OCI-LY3 (cell line): ENCODE measurements at regions not wholly inside any gene's neighbourhood (a gene's known extent, or its start where the extent isn't known, plus 50 kb on each side); places are given as distances from the start of the nearest gene placed in this dataset.

Experiments
- H2AFZ ChIP-seq: fragments of 200-600, 300-600 bp; shearing (Covaris generic); 2 replicates; pipeline ENCODE4 v1.6.0; 2014; ENCODE audit warnings: antibody characterized with exemption, low read depth, low read length
- H3K27ac ChIP-seq: fragments of 200-600, 300-600 bp; sonication (generic); 2 replicates; pipeline ENCODE4 v1.5.1; 2014; ENCODE audit warnings: mild to moderate bottlenecking, low read length, moderate library complexity, mixed read lengths
- H3K27me3 ChIP-seq: fragments of 200-600, 300-600 bp; sonication (generic); 2 replicates; pipeline ENCODE4 v1.6.1; 2014; ENCODE audit warnings: low read depth, low read length, mixed read lengths
- H3K36me3 ChIP-seq: fragments of 200-600, 300-600 bp; sonication (generic); replicated peaks from 2 replicates; pipeline ENCODE3; 2014; ENCODE audit warnings: low read depth, low read length, mixed read lengths
- H3K4me1 ChIP-seq: fragments of 300-600, 200-600 bp; sonication (generic); 2 replicates; pipeline ENCODE4 v1.6.1; 2014; ENCODE audit warnings: low read length, mixed read lengths
- H3K4me2 ChIP-seq: fragments of 200-600, 300-600 bp; sonication (generic); 2 replicates; pipeline ENCODE4 v1.6.1; 2014; ENCODE audit warnings: low read length, mixed read lengths
- H3K4me3 ChIP-seq: fragments of 300-600, 200-600 bp; sonication (generic); 2 replicates; pipeline ENCODE4 v1.5.1; 2014; ENCODE audit warnings: antibody characterized with exemption, mild to moderate bottlenecking, low read length, moderate library complexity
- H3K79me2 ChIP-seq: fragments of 300-600, 200-600 bp; shearing (Covaris generic); 2 replicates; pipeline ENCODE4 v1.6.1; 2014; ENCODE audit warnings: mild to moderate bottlenecking, low read length, mixed read lengths
- H3K9ac ChIP-seq: fragments of 300-600, 200-600 bp; shearing (Covaris generic); 2 replicates; pipeline ENCODE4 v1.6.0; 2014; ENCODE audit warnings: mild to moderate bottlenecking, low read length, moderate library complexity
- H3K9me3 ChIP-seq: fragments of 200-600, 300-600 bp; shearing (Covaris generic); 2 replicates; pipeline ENCODE4 v1.6.1; 2014; ENCODE audit warnings: low read length, mixed read lengths; ENCODE audit not compliant: insufficient read depth
- H4K20me1 ChIP-seq: fragments of 200-600, 300-600 bp; sonication (generic); 2 replicates; pipeline ENCODE4 v1.6.1; 2016; ENCODE audit warnings: low read length, mixed read lengths; ENCODE audit not compliant: insufficient read depth
- EZH2phosphoT487 ChIP-seq: fragments of 200-600 bp; shearing (Covaris generic); IDR thresholded peaks from 2 replicates; pipeline ENCODE4 v1.6.1; 2018; ENCODE audit warnings: antibody characterized with exemption, mixed run types, low read depth
- TF ChIP-seq, protein P1 (sequence below): fragments of 200-600, 300-600 bp; sonication (generic); IDR thresholded peaks from 2 replicates; pipeline ENCODE4 v1.5.1; 2014; ENCODE audit warnings: antibody characterized with exemption, low read length, low read depth

DNA sequence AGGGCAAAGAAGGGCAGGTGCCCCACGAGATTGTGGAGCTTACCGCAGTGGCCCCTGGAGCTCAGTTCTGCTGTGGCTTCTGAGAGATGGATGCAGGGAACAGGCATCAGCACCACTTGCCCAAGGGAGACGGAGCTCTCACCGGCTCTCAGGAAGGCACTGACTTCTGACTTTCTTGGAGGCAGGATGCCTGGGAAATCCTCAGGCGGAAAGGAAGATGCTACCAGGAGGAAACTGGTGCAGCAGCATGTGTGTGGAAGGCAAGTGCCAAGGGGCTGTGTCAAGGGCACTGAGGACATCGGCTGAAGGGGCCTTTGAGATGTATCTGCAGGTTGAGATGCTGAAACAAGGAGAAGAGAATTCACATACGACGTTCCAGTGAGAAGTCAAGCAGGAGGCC is 64.0 kb downstream of the FOXA2 start:
- Histone ChIP-seq H3K27me3 (no peaks in the 10 kb centered on the region), H3K4me3 (no peak overlapping the region), H3K4me2 (no peak overlapping the region), H3K4me1 (no peaks in the 10 kb centered on the region), H3K9ac (no peak overlapping the region), H3K9me3 (no peaks in the 10 kb centered on the region), H2AFZ (no peak overlapping the region), H3K27ac (no peak overlapping the region), H3K79me2 (no peaks in the 10 kb centered on the region), H4K20me1 (no peaks in the 10 kb centered on the region), H3K36me3 (no peaks in the 10 kb centered on the region)
- TF ChIP-seq, protein P1, sequence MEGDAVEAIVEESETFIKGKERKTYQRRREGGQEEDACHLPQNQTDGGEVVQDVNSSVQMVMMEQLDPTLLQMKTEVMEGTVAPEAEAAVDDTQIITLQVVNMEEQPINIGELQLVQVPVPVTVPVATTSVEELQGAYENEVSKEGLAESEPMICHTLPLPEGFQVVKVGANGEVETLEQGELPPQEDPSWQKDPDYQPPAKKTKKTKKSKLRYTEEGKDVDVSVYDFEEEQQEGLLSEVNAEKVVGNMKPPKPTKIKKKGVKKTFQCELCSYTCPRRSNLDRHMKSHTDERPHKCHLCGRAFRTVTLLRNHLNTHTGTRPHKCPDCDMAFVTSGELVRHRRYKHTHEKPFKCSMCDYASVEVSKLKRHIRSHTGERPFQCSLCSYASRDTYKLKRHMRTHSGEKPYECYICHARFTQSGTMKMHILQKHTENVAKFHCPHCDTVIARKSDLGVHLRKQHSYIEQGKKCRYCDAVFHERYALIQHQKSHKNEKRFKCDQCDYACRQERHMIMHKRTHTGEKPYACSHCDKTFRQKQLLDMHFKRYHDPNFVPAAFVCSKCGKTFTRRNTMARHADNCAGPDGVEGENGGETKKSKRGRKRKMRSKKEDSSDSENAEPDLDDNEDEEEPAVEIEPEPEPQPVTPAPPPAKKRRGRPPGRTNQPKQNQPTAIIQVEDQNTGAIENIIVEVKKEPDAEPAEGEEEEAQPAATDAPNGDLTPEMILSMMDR = no peak
- TF ChIP-seq EZH2phosphoT487 = no peak

DNA sequence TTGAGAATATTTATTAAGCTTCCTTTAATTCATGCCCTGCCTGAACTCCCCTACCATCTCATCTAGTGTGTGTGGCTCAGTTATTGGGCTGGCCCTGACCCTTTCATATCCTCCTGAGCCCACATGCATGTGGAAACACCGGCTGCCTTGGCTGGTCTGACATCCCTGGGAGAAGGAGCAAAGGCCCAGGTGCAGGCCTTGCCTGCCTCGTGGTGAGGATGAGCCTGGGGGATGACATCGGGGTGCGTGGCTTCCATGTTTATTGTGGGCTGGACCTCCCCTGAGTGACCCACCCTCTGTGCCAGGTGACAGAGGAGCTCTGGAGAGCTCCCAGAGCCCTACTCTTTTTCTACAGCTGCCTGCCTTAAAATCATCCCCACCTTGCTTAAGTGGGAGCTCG is 69.1 kb downstream of the FOXA2 start:
- no peaks in the 10 kb centered on the region for H3K36me3 ChIP-seq
- H2AFZ ChIP-seq = no peak overlapping the region
- H4K20me1 ChIP-seq = no peaks in the 10 kb centered on the region
- TF ChIP-seq, protein P1 = no peak
- TF ChIP-seq EZH2phosphoT487 = no peak
- H3K4me1 ChIP-seq = no peaks in the 10 kb centered on the region
- no peak overlapping the region for H3K9ac ChIP-seq
- no peaks in the 10 kb centered on the region for H3K79me2 ChIP-seq
- peaks cover 3% of the 10 kb centered on the region; the same call in 1 of the 2 replicates for H3K27me3 ChIP-seq
- H3K4me2 ChIP-seq = no peak overlapping the region
- H3K9me3 ChIP-seq = no peaks in the 10 kb centered on the region
- H3K27ac ChIP-seq = no peak overlapping the region
- H3K4me3 ChIP-seq = no peak overlapping the region

DNA sequence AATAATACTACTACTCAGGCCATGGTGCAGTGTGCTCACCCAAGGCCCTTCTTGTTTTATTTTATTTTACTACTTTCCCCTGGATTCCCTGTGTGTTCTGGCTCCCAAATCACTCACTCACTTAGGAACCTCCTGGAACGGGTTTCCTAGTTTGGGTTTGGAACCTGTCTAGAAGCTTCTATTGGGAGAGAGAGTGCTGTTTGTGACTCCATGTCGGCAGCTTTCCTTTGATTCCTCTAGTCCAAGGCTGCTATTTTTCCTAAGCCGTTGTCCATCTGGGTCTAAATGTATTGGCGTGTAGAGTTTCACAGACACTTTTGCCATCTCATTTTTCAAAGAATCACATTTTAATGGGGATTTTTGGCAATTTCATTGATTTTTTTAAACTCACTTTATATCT is 70.8 kb downstream of the FOXA2 start:
- no peak overlapping the region for H3K4me3 ChIP-seq
- TF ChIP-seq, protein P1 = no peak
- no peak for TF ChIP-seq EZH2phosphoT487
- no peaks in the 10 kb centered on the region for H3K79me2 ChIP-seq
- no peak overlapping the region for H2AFZ ChIP-seq
- no peaks in the 10 kb centered on the region for H3K36me3 ChIP-seq
- no peak overlapping the region for H3K9ac ChIP-seq
- H3K9me3 ChIP-seq = no peaks in the 10 kb centered on the region
- no peaks in the 10 kb centered on the region for H4K20me1 ChIP-seq
- H3K4me1 ChIP-seq = no peaks in the 10 kb centered on the region
- no peak overlapping the region for H3K27ac ChIP-seq
- H3K4me2 ChIP-seq = no peak overlapping the region
- peaks cover 5% of the 10 kb centered on the region; the same call in 1 of the 2 replicates for H3K27me3 ChIP-seq

DNA sequence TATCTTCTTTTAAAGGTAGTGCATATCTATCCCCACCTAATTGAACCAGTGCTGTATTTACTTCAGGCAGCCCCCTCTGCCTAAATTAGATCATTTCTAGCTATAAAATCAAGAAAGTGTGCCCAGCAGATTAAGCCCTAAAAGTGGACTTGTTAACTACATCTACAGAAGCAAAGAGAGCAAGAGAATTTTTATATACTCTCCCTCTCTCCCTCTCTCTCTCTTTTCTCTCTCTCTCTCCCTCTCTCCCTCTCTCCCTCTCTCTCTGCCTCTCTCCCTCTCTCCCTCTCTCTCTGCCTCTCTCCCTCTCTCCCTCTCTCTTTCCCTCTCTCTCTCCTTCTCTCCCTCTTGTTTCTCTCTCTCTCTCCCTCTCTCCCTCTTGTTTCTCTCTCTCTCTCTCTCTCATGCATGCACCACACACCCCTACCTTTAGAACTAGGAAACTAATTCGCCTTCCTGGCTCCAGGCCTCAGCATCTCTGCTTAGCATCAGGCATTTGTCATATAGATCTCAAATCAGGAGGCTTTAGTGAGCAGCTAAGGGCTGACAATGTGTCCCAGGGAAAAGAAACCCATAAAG is 71.4 kb downstream of the FOXA2 start:
- Histone ChIP-seq H3K9ac (no peak overlapping the region), H4K20me1 (no peaks in the 10 kb centered on the region), H3K79me2 (no peaks in the 10 kb centered on the region), H3K36me3 (no peaks in the 10 kb centered on the region), H3K27me3 (peaks cover 5% of the 10 kb centered on the region; the same call in 1 of the 2 replicates), H3K27ac (no peak overlapping the region), H3K9me3 (no peaks in the 10 kb centered on the region), H2AFZ (no peak overlapping the region), H3K4me3 (no peak overlapping the region), H3K4me1 (no peaks in the 10 kb centered on the region), H3K4me2 (no peak overlapping the region)
- TF ChIP-seq, protein P1 = no peak
- no peak for TF ChIP-seq EZH2phosphoT487
